ENCODE measurements at regions not wholly inside any gene's neighbourhood (a gene's known extent, or its start where the extent isn't known, plus 50 kb on each side); places are given as distances from the start of the nearest gene placed in this dataset.
A peak's percentile ranks its signal among the peaks of the same experiment; 100 is the strongest.

DNA sequence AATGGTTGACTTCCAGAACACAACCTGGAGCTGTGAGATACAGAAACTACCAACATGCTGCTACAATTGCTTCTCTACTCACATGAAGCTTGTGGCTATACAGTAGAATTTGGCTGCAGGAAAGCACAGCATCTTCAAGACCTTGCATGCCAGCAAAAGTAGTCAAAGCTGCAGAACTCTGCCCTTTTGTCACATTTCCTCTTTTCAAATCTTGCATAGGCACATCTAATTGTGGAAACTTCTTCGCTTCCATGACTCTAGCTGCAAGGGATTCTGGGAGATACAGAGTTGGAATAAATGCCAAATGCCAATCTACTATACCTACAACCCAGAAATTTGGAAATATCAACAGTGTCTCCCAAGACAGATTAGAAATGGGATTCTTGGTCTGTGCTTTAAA lies 462.2 kb downstream of the FOXO1 start:
- TF ChIP-seq, protein P1, sequence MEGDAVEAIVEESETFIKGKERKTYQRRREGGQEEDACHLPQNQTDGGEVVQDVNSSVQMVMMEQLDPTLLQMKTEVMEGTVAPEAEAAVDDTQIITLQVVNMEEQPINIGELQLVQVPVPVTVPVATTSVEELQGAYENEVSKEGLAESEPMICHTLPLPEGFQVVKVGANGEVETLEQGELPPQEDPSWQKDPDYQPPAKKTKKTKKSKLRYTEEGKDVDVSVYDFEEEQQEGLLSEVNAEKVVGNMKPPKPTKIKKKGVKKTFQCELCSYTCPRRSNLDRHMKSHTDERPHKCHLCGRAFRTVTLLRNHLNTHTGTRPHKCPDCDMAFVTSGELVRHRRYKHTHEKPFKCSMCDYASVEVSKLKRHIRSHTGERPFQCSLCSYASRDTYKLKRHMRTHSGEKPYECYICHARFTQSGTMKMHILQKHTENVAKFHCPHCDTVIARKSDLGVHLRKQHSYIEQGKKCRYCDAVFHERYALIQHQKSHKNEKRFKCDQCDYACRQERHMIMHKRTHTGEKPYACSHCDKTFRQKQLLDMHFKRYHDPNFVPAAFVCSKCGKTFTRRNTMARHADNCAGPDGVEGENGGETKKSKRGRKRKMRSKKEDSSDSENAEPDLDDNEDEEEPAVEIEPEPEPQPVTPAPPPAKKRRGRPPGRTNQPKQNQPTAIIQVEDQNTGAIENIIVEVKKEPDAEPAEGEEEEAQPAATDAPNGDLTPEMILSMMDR (IDR thresholded peaks at IDR 0.05; ENCODE audit: insufficient read depth, low read depth, low read length, missing control alignments) = no peak
- no peak overlapping the region for H3K4me3 ChIP-seq (ENCODE audit: low read depth, low read length)
- peak; percentile 24 for DNase-seq (ENCODE audit: low read depth)

DNA sequence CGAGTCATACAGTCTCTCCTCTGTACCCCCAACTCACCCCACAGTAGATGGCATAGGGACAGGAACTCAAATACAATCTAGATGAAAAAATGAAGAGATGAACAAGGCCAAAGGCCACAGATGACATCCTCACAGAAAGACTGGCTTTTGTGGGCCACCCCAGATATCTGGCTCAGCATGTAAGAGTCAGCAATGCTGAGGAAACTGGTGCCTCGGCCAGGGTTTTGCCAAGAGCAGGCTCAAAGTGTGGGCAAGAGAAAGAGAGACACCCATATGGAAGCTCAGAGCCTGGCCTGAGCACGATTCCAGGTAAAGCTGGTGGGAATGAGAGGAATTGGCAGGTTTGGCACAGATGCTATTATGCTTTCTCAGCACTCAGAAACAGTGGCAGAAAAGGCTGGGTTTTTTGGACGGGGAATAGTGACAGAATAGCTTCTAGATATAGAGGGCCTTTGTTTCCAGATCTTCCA lies 460.6 kb downstream of the FOXO1 start:
- TF ChIP-seq, protein P1 (IDR thresholded peaks at IDR 0.05; ENCODE audit: insufficient read depth, low read depth, low read length, missing control alignments) = no peak
- no peak overlapping the region for H3K4me3 ChIP-seq (ENCODE audit: low read depth, low read length)
- no peak for DNase-seq (ENCODE audit: low read depth)

DNA sequence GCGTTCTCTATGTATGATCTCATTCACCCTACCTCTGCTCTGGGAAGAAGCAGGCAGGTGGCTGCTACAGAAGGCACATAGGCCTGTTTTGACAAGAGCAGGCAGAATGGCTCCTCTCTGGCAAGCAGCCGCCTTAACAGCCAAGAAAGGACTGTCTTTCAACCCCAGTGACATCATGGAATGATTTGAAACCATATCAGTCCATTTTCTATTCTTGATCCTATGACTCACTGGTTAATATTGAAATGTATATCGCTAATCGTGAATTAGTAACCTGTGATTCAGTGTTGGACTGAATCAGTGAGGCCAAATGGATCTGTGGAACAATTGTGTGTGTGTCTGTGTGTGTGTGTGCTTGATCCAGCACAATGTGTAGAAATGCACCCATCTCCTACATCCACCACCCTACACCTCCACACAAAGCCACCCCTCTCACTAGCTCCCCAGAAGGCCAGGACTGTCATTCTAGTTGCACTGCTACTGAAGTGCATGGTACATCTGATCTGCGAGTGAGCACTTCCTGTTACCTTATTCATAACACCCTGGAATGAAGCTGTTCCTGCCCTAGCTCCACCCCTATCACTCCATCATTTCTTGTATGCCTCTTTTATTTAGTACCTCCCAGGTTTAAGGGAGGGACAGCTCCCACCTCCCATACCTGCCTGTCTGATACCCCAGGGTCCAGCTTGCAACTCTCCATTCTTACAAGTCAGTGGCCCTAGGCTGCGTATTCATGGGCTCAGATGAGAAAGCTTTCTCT lies 460.0 kb downstream of the FOXO1 start:
- TF ChIP-seq, protein P1 (IDR thresholded peaks at IDR 0.05; ENCODE audit: insufficient read depth, low read depth, low read length, missing control alignments) = no peak
- H3K4me3 ChIP-seq (ENCODE audit: low read depth, low read length) = peak overlapping the region; percentile 11
- DNase-seq (ENCODE audit: low read depth) = peak; percentile 70

GRCh38 chr13:40207001-40207478 lies 459.4 kb downstream of the FOXO1 start:
- peak; percentile 79 for DNase-seq (ENCODE audit: low read depth)
- TF ChIP-seq, protein P1 (IDR thresholded peaks at IDR 0.05; ENCODE audit: insufficient read depth, low read depth, low read length, missing control alignments) = no peak
- peak overlapping the region; percentile 11 for H3K4me3 ChIP-seq (ENCODE audit: low read depth, low read length)

- H3K4me3 ChIP-seq (ENCODE audit: low read depth, low read length) = no peak overlapping the region
- DNase-seq (ENCODE audit: low read depth) = peak; percentile 82
- TF ChIP-seq, protein P1 (IDR thresholded peaks at IDR 0.05; ENCODE audit: insufficient read depth, low read depth, low read length, missing control alignments) = no peak
Observed at GRCh38 chr13:40208517-40208916, 457.9 kb downstream of the FOXO1 start.

DNA sequence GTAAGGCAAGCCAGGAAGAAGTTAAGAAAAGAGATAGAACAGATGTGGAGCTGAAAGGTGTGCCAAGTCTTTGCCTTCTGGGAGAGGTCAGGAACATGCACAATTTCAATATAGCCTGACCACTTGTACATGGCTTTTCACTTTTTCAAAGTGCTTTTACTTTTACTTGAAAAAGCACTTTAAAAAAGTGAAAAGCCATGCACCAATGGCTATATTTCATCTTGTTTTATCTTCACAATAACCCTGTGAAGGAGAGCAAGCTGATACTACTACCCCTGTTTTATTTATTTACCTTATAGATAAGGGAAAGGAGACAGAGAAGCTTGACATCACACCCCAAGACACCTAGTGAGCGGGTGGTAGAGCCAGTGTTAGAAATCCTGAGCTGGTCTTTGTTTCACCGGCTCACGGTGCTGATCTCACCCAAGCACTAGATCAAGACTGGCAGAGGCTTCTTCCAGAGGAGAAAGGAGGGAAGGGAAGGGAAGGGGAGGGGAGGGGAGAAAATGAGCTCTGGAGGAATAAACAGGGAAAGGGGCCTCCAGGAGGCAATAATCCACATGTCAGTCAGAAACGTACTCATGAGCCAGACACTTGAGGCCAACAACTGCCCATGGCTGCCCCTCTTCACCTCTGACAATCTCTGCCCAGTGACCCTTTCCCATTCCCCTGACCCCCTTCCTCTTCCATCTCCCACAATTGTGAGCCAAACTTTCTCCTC lies 455.4 kb downstream of the FOXO1 start:
- no peak for DNase-seq (ENCODE audit: low read depth)
- TF ChIP-seq, protein P1 (IDR thresholded peaks at IDR 0.05; ENCODE audit: insufficient read depth, low read depth, low read length, missing control alignments) = no peak
- H3K4me3 ChIP-seq (ENCODE audit: low read depth, low read length) = no peak overlapping the region
